Bronchial epithelial cell (primary cell): ENCODE measurements at regions not wholly inside any gene's neighbourhood (a gene's known extent, or its start where the extent isn't known, plus 50 kb on each side); places are given as distances from the start of the nearest gene placed in this dataset.

ENCODE experiments used
- DNase-seq: peaks from one replicate; pipeline ENCODE4 v3.0.0-alpha.2; 2010; ENCODE audit warnings: low read depth
- FAIRE-seq: peaks from 2 replicates; lab custom pipeline; 2011; peaks lifted over from hg19 to GRCh38; lab: Jason Lieb, UNC
- H3K27me3 ChIP-seq: 2 replicates; pipeline ENCODE4 v1.5.1; 2011; ENCODE audit warnings: low read length; ENCODE audit not compliant: control insufficient read depth, insufficient read depth
- H3K36me3 ChIP-seq: 2 replicates; pipeline ENCODE4 v1.5.1; 2011; ENCODE audit warnings: low read length; ENCODE audit not compliant: control insufficient read depth, insufficient read depth
- H3K4me3 ChIP-seq: 2 replicates; pipeline ENCODE4 v1.5.1; 2011; ENCODE audit warnings: mild to moderate bottlenecking, low read depth, low read length, control low read depth
- TF ChIP-seq, protein P1 (sequence below): IDR thresholded peaks from 2 replicates; pipeline ENCODE4 v1.5.1; 2011; ENCODE audit warnings: mild to moderate bottlenecking, moderate library complexity, low read length, control low read depth, inconsistent platforms; ENCODE audit not compliant: insufficient read depth, severe bottlenecking

DNA sequence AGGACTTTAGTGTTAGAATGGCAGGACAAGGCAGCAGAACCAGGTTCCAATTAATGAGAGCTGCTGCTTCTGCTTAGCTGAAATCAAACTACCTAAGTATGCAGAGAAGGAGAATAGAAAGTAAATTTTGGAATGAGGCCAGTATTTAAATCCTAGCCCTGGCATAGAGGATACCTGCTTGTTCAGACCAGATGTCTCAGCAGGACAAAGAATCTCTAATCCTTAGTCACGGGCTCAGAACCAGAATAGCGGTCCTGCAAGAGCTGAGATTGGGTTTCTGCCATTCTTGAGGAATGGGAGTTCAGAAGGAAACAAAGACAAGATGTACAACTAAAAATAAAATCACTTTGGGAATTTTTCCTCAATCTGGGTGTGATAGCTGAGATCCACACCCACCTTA, 550.8 kb upstream of the TMEM132C start:
- Histone ChIP-seq H3K4me3 (no peak overlapping the region), H3K36me3 (no peaks in the 10 kb centered on the region), H3K27me3 (no peaks in the 10 kb centered on the region)
- DNase-seq (no peak), FAIRE-seq (no peak)
- TF ChIP-seq, protein P1, sequence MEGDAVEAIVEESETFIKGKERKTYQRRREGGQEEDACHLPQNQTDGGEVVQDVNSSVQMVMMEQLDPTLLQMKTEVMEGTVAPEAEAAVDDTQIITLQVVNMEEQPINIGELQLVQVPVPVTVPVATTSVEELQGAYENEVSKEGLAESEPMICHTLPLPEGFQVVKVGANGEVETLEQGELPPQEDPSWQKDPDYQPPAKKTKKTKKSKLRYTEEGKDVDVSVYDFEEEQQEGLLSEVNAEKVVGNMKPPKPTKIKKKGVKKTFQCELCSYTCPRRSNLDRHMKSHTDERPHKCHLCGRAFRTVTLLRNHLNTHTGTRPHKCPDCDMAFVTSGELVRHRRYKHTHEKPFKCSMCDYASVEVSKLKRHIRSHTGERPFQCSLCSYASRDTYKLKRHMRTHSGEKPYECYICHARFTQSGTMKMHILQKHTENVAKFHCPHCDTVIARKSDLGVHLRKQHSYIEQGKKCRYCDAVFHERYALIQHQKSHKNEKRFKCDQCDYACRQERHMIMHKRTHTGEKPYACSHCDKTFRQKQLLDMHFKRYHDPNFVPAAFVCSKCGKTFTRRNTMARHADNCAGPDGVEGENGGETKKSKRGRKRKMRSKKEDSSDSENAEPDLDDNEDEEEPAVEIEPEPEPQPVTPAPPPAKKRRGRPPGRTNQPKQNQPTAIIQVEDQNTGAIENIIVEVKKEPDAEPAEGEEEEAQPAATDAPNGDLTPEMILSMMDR = no peak

DNA sequence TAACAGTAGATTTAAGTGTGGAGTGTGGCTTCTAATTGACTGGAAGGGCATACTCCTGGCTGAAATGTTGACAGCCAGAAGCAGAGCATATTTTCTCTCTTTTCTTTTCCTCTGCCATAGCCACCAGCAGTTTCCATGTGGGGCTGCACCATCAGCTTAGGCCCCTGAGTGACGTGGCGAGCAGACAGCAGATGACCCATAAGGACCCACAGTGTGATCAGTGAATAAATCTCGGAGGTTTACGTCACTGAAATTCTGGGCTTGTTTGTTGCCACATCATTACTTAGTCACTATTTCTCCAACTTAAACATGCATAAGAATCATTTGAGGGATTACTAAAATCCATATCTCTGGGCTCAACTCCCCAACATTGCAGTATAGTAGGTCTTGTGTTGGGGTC, 549.7 kb upstream of the TMEM132C start:
- TF ChIP-seq, protein P1 = no peak
- no peaks in the 10 kb centered on the region for H3K27me3 ChIP-seq
- no peak for DNase-seq

DNA sequence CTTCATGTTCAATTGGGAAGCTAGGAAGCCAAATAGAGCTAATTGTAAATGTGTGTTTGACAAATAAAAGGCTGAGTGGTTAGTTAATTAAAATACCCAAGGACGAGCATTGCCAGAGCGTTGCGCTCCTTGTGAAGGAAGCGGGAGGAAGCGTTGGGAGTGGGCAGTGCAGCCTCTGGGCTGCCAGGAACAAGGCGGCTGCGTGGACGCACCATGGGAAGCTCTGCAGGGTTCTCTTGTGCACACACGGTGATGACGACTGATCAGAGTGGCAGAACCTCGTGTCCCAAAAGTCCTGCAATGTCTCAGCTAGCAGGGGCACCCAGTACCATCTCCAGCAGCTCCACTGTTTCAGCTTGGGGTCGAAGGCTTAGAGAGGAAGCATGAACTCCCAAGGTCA, 546.6 kb upstream of the TMEM132C start:
- FAIRE-seq = no peak
- Histone ChIP-seq H3K36me3 (no peaks in the 10 kb centered on the region), H3K4me3 (no peak overlapping the region), H3K27me3 (no peaks in the 10 kb centered on the region)
- TF ChIP-seq, protein P1 = no peak
- no peak for DNase-seq

More for the DNA sequence above, 549.7 kb upstream of the TMEM132C start:
- FAIRE-seq = no peak
- Histone ChIP-seq H3K36me3 (no peaks in the 10 kb centered on the region), H3K4me3 (no peak overlapping the region)

DNA sequence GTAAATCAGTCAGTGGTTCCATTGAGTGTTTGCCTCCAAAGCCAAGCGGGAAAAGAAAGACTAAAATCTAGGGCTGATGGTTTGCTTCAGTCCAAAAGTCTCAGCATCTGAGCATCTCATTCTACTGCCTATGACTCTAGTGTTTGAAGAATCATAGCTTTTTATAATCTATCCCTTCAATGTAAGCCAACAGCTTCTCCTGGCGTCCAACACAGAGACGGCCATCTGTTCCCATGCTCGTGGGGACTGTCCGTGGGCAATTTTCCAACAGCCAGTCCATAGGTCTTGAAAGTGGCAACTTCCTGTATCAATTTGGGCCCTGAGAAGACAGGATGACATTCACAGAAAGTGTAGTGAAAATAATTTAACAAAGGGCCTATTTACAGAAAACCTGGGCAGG, 544.4 kb upstream of the TMEM132C start:
- FAIRE-seq (no peak), DNase-seq (no peak)
- Histone ChIP-seq H3K4me3 (no peak overlapping the region), H3K27me3 (no peaks in the 10 kb centered on the region), H3K36me3 (no peaks in the 10 kb centered on the region)
- TF ChIP-seq, protein P1 = no peak

DNA sequence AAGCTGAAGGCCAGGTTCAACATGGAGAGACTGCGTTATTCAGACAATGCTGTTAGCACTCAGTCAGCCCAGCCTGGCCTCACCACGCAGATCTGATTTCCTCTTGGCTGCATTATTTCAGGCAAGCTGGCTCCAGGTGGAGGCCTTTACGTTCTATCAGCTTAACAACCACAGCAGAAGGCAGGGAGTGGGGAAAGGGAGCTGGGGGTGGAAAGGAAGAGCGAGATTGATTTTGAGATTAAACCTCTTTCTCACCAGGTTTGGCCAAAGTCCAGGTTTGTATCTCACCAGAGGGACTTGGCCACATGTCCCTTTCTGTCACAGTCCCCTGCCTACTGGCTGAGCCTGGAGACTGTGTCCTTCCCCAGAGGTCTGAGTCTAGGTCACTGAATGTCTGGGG, 543.7 kb upstream of the TMEM132C start:
- DNase-seq (no peak), FAIRE-seq (no peak)
- H3K27me3 ChIP-seq = no peaks in the 10 kb centered on the region
- H3K4me3 ChIP-seq = no peak overlapping the region
- TF ChIP-seq, protein P1 = no peak
- no peaks in the 10 kb centered on the region for H3K36me3 ChIP-seq

DNA sequence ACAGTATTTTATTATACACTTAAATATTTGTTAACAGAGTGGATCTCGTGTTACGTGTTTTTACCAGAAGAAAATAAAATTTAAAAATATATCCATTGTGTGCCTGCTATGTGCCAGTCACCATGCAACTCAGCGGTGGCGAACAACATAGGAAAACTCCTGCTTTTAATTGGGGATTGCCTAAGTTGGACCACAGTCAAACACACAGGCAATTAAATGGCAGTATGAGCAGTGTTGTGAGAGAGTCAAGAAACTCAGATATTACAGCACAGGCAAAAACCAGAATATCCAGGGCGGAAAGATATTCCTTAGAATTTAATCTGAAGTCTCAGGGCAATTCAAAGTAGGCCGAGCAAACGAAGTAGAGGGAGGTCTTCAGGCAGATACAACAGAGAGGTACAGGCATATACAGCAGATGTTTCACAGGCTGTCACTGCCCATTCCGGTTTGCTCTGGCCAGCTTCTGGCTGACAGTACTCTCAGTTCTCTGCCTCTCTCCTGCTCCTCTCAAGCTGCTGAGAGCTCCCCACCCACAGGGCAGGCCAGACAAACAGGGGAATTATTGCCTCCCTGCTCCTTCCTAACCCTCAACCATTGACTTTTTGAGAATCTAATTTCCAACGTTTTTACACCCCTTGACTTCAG, 540.2 kb upstream of the TMEM132C start:
- FAIRE-seq (no peak), DNase-seq (no peak)
- no peaks in the 10 kb centered on the region for H3K27me3 ChIP-seq
- H3K4me3 ChIP-seq = no peak overlapping the region
- H3K36me3 ChIP-seq = no peaks in the 10 kb centered on the region
- TF ChIP-seq, protein P1 = no peak
